ENCODE measurements at regions not wholly inside any gene's neighbourhood (a gene's known extent, or its start where the extent isn't known, plus 50 kb on each side); places are given as distances from the start of the nearest gene placed in this dataset.

GRCh38 chr14:29236848-29237247, 470.3 kb downstream of the FOXG1 start:
- ChIA-PET POLR2A (ENCODE audit: unreplicated experiment) (no interaction called here), CTCF (interaction anchor here (1.5 to 2.6 kb wide), 2 partner anchors 14 to 293 kb away, joined by 3 to 11 read pairs; no protein-coding TSS in a partner anchor)
- Histone ChIP-seq H3K9me1 (ENCODE audit: insufficient read depth, low read length) (peaks cover 2% of the 10 kb centered on the region; the same call in 1 of the 2 replicates), H4K5ac (ENCODE audit: low read depth, low read length) (peak overlapping the region; percentile 84; the same call in 1 of the 2 replicates), H2BK15ac (ENCODE audit: low read depth, low read length) (0 out of 3 replicates have a peak overlapping the region, but pooled peaks have one; percentile 26), H2BK20ac (ENCODE audit: low read depth, low read length) (peak overlapping the region; percentile 87; the same call in 1 of the 2 replicates), H3K4ac (ENCODE audit: low read depth, low read length) (peak overlapping the region; percentile 66; the same call in 1 of the 2 replicates), H2AK5ac (ENCODE audit: low read depth, low read length) (no peak overlapping the region), H3K27me3 (ENCODE audit: control insufficient read depth, insufficient read depth, low read length) (no peaks in the 10 kb centered on the region), H3K27ac (ENCODE audit: insufficient read depth, low read length) (no peak overlapping the region; the same call in 1 of the 2 replicates), H3K23ac (ENCODE audit: low read depth, low read length) (peak overlapping the region; percentile 4; the same call in 1 of the 2 replicates), H3K36me3 (ENCODE audit: control insufficient read depth, insufficient read depth, low read length) (no peaks in the 10 kb centered on the region), H2BK120ac (ENCODE audit: low read depth, low read length) (peak overlapping the region; percentile 82), H2BK5ac (ENCODE audit: low read depth, low read length, poor library complexity, severe bottlenecking) (peak overlapping the region; percentile 87), H3K9ac (ENCODE audit: low read depth, low read length) (peak overlapping the region; percentile 23; the same call in 1 of the 2 replicates), H2AK9ac (replicated peaks; ENCODE audit: low read depth, low read length, poor library complexity) (no peak overlapping the region), H4K91ac (ENCODE audit: insufficient read depth, low read depth, low read length) (peak overlapping the region; percentile 79; the same call in 1 of the 2 replicates), H3K18ac (ENCODE audit: low read depth, low read length) (peak overlapping the region; percentile 96; the same call in 1 of the 2 replicates), H2AFZ (replicated peaks; ENCODE audit: low read length, poor library complexity) (no peak overlapping the region), H3K4me3 (ENCODE audit: insufficient read depth, low read depth, low read length) (no peak overlapping the region), H4K20me1 (ENCODE audit: insufficient read depth, low read length) (no peaks in the 10 kb centered on the region), H3K4me1 (ENCODE audit: control insufficient read depth, insufficient read depth, low read length) (peaks cover 6% of the 10 kb centered on the region), H3K9me3 (ENCODE audit: control insufficient read depth, insufficient read depth, low read length) (no peaks in the 10 kb centered on the region), H4K8ac (ENCODE audit: low read depth in 2 of 2, low read length in 2 of 2) (peak overlapping the region; percentile 57 to 76; a peak in 3 of 4 replicates), H3K56ac (ENCODE audit: extremely low read depth, insufficient read depth, low read length) (peak overlapping the region; percentile 84), H3K79me1 (ENCODE audit: low read depth in 1 of 2, low read length in 2 of 2) (no peaks in the 10 kb centered on the region), H3K14ac (replicated peaks; ENCODE audit: low read depth, low read length) (no peak overlapping the region), H3K4me2 (ENCODE audit: low read depth, low read length) (peak overlapping the region; percentile 79; the same call in 1 of the 2 replicates)
- peak; percentile 77 for ATAC-seq (ENCODE audit: low read depth)
- no CpG with 5 or more reads among the region's 2 CpGs for WGBS, 2 experiments (ENCODE audit: extremely low coverage in 2 of 2, insufficient read length in 1 of 2)
- TF ChIP-seq POLR2A (IDR thresholded peaks at IDR 0.05; ENCODE audit: low read depth, low read length) (no peak), CEBPB (IDR thresholded peaks at IDR 0.05; ENCODE audit: low read depth, low read length) (peak; percentile 53), MAZ (IDR thresholded peaks at IDR 0.05; ENCODE audit: borderline replicate concordance, low read depth, low read length) (no peak), BHLHE40 (IDR thresholded peaks at IDR 0.05; ENCODE audit: low read depth, low read length) (peak; percentile 61; the same call in 1 of the 2 replicates), SMC3 (IDR thresholded peaks at IDR 0.05; ENCODE audit: low read depth, low read length) (no peak), ELK1 (IDR thresholded peaks at IDR 0.05; ENCODE audit: borderline replicate concordance, low read depth, low read length) (no peak), NFE2L2 (IDR thresholded peaks at IDR 0.05; ENCODE audit: low read depth, low read length) (peak; percentile 68), FOS (IDR thresholded peaks at IDR 0.05; ENCODE audit: low read depth, low read length) (peak; percentile 98), RFX5 (IDR thresholded peaks at IDR 0.05; ENCODE audit: low read depth, low read length) (no peak), MAFK (IDR thresholded peaks at IDR 0.05; ENCODE audit: low read depth, low read length) (peak; percentile 42), CHD1 (IDR thresholded peaks at IDR 0.05; ENCODE audit: low read depth, low read length) (no peak), CTCF (conservative IDR thresholded peaks at IDR 0.05; ENCODE audit: low read depth, low read length) (no peak)
- in situ Hi-C loops (cut with MboI; ENCODE audit: low sequenced_read_pairs), result no loop called here
- peak; percentile 92 for DNase-seq
- intact Hi-C loops (cut with micrococcal nuclease), result no loop called here
- dilution Hi-C loops (cut with HindIII; ENCODE audit: low sequenced_read_pairs, unreplicated experiment), result no loop called here
- no TSS peak for BruUV-seq (replicated peaks)

Data from IMR-90 (cell line).